Endothelial cell of hepatic sinusoid (primary cell): ENCODE measurements at regions not wholly inside any gene's neighbourhood (a gene's known extent, or its start where the extent isn't known, plus 50 kb on each side); places are given as distances from the start of the nearest gene placed in this dataset.

Experiments used
- in situ Hi-C: cut with HindIII; loops from 2 replicates; pipeline ENCODE4 v1.10.0; 2017; ENCODE audit warnings: low sequenced_read_pairs

DNA sequence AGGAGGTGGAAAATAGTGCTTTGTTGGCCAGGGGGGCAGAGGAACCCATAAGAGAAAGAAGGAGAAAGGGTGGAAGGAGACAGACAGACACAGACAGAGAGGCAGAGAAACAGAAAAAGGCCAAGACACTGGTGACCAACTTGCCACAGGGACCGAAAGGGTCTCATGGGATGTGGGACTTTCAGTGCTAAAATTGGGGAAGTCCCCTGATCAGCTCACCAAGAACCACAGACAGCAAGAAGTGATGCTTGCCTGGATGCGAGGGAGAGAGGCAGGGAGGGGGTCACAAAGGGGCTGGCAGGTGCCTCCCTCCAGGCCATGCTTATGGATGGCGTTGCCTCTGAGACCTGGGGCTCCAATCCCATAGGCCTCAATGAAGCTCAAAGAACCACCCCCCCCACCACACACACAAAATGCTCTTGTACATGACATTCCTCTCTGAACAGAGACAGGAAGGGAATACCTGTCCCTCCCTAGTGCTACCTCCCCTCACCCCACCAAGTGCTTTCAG is 413.4 kb downstream of the MN1 start:
- in situ Hi-C loops, result no loop called here

DNA sequence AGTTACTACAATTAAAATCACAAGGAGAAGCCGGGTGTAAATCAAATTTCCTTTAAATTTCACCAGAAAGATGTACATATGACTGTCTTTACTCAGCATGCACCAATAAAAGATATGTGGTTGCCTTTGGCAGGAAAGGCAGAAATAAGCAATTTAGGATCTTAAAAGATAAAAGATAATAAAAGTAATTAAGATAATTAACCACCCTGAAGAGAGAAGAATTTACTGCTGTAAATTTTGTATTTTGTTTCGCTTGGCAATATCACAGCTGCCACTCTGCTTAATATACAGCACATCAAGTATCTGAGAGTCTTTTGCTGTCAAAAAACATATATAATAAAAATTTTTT is 411.9 kb downstream of the MN1 start:
- in situ Hi-C loops, result loop anchor here (5.0 kb wide), 1 partner anchor 47 kb away; no protein-coding TSS in a partner anchor

DNA sequence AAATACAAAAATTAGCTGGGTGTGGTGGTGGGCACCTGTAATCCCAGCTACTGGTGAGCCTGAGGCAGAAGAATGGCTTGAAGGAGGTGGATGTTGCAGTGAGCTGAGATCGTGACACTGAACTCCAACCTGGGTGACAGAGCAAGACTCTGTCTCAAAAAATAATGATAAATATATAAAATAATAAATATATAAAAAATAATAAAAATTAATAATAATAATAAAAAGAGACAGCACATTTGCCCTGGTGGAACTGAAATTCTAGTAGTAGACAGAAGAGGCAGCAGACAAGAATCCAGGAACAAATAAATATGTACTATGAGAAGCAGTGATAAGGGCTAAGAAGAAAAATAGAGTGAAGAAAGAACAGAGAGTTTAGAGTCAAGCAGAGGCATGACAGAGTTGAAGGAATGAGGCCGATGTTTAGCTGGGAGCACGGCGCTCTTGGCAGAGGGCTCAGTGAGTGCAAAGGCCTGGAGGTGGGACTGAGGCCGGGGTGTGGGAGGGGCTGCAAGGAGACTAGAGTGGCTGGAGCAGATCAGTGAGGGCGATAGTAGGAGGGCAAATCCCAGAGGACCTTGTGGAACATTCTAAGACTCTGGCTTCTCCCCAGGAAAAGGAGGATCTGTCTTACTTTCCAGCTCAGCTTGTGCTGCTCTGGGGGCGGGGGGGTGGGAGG is 410.3 kb downstream of the MN1 start:
- in situ Hi-C loops, result loop anchor here (5.0 kb wide), 1 partner anchor 49 kb away; no protein-coding TSS in a partner anchor

DNA sequence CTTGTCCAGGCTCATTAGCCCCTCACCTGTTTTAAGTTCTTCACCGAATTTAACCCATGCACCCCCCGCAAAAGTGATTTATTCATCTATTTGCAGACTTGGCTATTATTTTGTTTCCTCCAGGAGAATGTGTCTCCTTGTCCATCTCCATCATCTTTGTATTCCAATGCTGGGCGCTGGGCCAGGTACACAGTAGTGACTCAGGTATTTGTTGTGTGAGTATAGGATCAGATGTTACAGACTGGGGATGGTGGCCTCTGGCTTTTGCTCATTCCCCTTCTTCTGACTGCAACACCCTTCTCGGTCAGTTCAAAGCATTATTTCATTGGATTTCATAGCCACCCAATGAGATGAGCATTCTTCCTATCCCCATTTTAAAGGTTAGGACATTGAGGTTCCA is 408.2 kb downstream of the MN1 start:
- in situ Hi-C loops, result loop anchor here (5.0 kb wide), 1 partner anchor 51 kb away; no protein-coding TSS in a partner anchor

DNA sequence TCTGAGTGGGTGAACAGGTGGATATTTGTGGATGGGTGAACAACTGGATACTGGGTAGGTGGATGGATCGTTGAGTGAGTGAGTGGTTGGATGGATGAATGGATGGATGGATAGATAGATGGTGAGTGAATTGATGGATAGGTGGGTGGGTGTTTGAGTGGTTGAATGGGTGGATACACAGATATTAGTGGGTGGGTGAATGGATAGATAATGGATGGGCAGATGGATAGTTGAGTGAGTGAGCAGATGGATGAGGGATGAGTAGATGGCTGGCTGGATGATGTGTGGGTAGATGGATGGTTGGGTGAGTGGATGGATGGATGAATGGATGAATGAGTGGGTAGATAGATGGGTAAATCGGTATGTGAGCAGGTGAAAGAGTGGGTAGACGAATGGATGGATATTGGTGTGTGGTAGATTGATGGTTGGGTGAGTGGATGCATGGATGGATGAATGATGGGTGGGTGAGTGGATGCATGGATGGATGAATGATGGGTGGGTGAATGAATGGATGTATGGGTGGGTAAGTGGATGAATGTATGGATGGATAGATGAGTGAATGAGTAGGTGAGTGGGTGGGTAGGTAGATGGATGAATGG is 406.7 kb downstream of the MN1 start:
- in situ Hi-C loops, result loop anchor here (5.0 kb wide), 1 partner anchor 53 kb away; no protein-coding TSS in a partner anchor

DNA sequence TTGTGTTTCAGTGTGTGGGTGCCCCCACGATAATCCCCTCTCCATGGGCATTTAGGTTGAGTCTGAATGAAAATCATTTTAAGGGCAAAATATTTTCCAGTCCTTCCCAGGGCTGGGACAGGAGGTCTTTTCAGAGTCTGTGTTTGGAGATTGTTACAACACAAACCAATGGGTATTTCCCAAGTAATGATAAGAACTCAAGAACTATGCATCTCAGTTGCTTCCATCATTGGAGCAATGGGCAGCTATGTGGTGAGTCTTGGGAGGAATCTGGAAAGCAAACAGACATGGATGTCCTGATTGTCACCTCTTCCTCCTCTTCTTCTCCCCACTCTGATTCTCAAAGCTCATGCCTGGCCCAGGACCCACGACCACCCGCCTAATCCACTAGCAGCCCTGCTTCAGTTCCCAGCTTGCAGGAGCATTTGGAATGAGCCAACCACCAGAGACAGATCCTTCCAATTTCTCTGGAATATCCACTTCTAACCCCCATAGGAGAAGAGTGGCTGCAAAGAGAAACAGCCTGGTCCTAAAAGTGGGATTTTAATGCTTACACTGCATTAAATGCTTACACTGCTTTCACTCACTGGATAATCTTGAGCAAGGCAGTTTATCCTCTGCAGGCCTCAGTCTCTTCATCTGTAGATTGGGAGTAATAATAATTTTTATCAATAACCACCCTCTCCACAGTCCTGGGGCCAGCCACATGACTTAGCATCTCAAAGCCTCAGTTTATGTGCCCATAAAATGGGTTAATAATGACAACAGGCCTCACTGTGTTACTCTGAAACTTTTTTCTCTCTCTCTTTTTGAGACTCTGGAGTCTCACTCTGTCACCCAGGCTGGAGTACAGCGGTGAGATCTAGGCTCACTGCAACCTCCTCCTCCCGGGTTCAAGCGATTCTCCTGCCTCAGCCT is 404.3 kb downstream of the MN1 start:
- in situ Hi-C loops, result no loop called here

DNA sequence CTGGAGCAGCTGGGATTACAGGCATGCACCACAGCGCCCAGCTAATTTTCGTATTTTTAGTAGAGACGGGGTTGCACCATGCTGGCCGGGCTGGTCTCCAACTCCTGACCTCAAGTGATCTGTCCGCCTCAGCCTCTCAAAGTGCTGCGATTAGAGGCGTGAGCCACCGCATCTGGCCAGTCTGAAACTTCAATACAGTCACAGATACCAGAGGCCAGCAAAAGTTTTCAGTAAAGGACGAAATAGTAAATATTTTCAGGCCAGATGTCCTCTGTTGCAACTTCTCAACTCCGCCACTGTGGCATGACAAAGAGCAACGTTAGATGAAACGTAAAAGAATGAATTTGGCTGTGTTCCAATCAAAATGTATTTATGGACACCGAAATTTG is 403.6 kb downstream of the MN1 start:
- in situ Hi-C loops, result no loop called here

DNA sequence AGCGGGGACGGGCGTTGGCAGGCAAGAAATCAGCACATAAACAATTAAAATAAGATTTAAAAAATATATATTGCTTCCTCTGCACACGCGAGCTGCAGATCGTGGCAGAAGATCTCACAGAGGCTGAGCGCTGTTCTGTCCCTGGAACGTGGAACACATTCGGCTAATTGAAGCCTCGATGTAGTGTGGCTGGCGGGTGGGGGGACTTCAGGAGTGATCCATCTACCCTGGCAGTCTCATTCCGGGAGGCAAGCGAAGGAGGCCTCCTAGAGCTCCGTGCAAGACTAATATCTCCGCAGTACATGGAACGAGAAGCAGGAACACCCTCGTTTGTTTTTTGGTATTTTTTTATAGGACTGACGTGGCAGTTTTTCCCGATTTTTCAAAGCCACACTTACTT is 402.4 kb downstream of the MN1 start:
- in situ Hi-C loops, result no loop called here

DNA sequence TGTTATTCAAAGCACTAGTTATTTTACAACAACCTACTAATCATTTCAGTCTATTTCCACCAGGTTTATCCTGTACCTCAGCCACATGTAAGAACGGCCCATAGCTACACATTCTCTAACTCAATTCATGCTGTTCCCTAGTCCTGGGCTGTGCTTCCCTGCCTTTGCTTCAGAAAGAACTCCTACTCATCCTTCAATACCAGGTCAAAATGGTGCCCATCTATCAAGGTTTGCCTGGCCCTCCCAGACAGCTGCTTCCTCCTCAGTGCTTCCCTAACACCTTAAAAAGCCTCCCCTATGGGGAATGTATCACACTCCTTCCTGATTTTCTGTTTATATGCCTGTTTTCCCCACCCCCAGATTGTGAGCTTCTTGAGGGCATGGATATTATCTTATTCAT is 400.7 kb downstream of the MN1 start:
- in situ Hi-C loops, result loop anchor here (5.0 to 25.0 kb wide), 3 partner anchors 186 to 386 kb away; no protein-coding TSS in a partner anchor

DNA sequence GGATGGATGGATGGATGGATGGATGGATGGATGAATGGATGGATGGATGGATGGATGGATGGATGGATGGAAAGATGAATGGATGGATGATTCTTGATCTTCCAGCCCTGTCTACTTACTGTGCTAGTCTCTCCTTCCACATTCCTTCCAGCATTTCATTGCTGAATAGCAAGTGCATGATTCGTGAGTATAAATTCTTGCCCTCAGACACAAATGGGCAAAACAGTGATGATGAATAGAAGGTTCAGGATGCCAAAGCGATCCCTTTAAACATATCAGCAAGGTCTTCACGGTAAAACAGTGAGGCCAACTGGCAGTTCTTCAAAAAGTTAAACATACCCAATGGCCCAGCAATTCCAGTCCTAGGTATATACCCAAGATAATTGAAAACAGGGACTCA is 400.2 kb downstream of the MN1 start:
- in situ Hi-C loops, result loop anchor here (5.0 to 25.0 kb wide), 3 partner anchors 186 to 386 kb away; no protein-coding TSS in a partner anchor

DNA sequence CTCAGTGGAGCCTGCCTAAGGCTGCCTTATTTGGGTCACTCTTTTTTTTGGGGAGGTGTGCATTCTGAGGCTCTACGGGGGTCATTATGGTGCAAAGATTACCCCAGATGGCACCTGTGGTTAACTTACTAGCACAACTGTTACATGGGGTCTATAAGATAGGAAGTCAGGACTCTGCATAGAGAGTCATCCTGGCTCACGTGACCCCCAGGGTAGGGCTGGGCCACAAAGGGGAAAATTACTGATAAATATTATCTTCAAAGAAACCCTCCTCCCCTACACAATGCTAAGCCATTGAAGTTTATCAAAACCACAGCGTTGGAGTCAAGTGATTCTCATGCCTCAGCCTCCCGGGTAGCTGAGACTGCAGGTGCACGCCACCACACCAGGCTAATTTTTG is 397.1 kb downstream of the MN1 start:
- in situ Hi-C loops, result loop anchor here (5.0 to 25.0 kb wide), 3 partner anchors 183 to 383 kb away; no protein-coding TSS in a partner anchor

DNA sequence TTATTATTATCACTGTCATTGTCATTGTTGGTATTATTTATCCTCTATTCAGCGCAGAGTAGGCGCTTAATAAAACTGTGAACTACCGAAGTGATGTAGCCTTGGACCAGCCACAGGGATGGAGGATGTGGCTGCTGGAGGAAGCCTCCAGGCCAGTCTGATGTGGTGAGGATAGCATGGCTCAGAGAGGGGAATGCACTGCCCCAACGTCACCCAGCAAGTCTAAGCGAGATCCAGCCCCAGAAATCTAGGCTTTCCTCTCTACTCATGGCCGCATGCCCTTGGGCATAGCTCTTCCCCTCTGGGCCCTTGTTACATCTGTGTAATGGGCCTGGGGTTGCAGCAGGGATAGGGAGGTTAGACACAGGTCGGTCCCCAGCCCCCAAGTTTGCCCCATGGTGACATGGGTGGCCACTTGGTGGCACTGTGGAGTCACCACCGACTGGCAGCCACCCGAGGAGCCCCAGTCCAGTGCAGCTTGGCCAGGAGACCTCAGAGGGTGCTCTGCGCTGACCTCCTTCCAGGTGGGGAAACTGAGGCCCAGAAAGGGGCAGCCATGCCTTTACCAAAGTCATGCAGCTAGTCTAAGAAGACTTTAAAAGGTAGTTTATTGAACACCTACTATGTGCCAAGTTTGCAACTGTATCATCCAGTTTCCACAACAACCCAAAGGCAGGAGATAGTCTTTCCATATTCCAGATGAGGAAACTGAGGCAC is 395.7 kb downstream of the MN1 start:
- in situ Hi-C loops, result loop anchor here (25.0 kb wide), 2 partner anchors 181 to 381 kb away; no protein-coding TSS in a partner anchor

DNA sequence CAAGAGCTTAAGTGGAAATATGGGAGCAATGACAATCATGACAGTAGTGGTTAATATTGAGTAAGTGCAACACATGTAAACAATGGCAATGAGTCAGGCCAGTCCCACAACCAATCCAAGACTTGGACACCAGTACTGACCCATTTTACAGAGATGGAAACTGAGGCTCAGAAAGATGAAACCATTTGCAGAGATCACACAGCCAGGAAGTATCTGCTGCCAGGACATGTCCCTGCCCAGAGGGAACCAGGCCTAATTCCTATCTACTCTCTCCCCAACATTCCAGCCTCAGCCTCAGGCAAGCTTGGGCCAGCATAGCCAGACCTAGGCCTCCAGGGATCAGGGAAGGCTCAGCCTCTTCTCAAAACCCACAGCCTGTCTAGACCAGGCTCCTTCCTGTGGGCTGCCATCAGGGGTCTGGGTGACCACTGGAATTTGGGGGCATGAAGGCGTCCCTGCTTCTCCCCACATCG is 395.1 kb downstream of the MN1 start:
- in situ Hi-C loops, result loop anchor here (25.0 kb wide), 2 partner anchors 181 to 381 kb away; no protein-coding TSS in a partner anchor

DNA sequence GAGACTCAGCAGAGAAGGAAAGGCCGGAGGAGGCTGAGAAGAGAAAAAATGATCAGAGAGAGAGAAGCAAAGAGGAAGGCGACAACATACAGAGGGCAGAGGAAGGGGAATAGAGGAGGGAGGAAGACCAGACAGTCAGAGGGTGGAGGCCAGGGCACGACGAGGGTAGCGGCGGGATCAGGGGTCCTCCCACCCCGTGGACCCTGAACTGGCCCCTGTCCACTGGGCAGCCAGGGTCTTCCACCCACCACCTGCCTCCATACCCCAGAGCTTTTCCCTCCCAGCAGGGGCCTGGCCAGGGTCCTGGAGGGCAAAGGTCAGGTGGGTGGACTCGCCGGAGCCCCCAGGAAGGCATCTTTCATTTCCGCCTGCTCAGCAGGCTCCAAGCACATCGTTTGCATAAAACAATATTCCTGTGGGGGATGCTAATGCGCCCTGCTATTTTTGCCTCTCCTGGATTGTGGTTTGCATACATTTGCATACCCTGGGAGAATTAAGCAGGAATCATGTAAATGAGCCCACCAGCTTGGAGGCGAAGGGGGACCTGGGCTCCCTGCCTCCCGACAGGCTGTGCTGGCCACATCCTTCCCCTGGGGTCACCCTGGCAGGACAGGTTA is 394.1 kb downstream of the MN1 start:
- in situ Hi-C loops, result loop anchor here (25.0 kb wide), 2 partner anchors 180 to 380 kb away; no protein-coding TSS in a partner anchor

DNA sequence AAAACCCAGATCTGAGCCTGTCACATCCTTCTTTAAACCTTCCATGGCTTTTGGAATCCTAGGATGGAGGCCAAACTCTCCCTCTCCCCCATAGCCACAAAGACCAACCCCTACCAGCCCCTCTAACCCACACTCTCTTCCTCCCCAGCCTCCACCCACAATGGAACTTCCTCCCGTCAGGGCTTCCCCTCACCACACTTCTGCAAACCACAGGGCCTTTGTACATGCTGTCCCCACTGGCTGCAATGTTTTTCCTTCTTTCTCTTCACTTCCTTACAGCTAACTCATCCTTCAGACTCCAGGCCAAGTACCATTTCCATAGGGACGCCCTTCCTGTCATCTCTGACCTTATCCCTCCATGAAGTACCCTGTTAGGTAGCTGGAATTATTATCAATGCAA is 393.5 kb downstream of the MN1 start:
- in situ Hi-C loops, result loop anchor here (25.0 kb wide), 2 partner anchors 179 to 379 kb away; no protein-coding TSS in a partner anchor

DNA sequence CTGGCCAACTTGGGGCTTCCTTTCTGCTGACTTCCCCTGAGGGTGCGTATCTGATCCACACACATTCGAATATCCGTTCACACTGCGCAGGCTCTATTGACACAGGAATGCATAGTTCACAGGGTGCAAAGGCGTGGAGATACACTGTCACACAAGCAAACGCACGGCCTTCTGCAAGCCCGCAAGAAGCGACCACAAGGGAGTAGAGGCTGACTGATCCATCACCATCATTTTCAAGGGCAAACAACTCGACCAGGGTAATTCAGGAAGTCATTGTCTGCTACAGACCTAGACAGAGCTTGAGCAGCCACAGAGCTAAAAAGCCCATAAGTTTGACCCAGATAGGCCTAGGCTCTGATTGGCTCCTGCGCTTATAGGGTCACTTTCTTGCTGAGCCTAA is 392.3 kb downstream of the MN1 start:
- in situ Hi-C loops, result loop anchor here (25.0 kb wide), 2 partner anchors 178 to 378 kb away; no protein-coding TSS in a partner anchor

DNA sequence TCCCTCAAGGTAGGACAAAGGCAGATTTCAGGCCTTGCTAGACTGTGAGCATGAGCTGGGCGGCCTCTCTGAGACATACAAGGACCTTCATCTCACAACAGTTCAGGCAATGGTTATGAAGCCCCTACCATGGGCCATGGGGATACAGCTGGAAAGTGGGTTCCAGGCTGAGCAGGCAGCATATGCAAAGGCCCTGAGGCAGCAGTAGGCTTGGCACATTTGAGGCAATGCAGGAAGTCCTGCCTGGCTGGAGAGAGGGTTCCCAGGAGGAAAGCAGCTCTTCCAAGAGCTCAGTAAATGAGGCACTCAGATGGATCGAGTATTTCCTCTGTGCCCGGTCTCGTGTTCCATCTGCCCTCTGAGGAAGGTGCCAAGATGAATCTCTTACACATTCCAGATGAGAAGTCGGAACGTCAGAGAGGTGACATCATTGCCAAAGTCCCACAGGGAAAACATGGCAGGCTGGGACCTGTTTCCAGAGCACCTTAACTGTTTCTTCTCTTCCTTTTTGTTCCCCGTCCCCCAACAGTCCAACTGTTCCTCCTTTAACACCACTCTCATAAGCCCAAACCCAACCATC is 388.6 kb downstream of the MN1 start:
- in situ Hi-C loops, result loop anchor here (25.0 kb wide), 2 partner anchors 174 to 374 kb away; no protein-coding TSS in a partner anchor

DNA sequence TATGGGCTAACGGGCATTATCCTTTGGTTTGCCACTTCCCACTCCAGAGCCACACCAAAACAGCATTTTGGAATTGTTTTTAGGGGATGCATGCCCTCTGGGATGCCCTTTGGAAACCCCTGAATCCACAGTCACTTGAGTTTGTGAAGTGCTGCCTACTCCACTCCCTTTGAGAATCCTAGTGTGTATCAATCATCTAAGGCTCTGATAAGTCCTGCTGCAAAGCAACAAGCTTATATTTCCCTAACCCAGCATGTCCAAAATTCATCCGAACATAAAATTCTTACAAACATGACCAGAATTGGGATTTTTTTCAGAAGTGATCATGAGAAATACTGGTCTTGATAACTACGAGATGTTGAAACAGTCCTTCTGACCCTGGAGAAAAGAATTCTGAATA is 387.9 kb downstream of the MN1 start:
- in situ Hi-C loops, result loop anchor here (25.0 kb wide), 2 partner anchors 174 to 374 kb away; no protein-coding TSS in a partner anchor
